HCT116 (cell line): ENCODE measurements at regions not wholly inside any gene's neighbourhood (a gene's known extent, or its start where the extent isn't known, plus 50 kb on each side); places are given as distances from the start of the nearest gene placed in this dataset.

ENCODE experiments used
- POLR2A ChIP-seq: IDR thresholded peaks from 2 replicates; pipeline ENCODE4 v1.7.0; 2011; ENCODE audit warnings: borderline replicate concordance; ENCODE audit not compliant: insufficient read depth, insufficient read length; ENCODE audit errors: extremely low read depth
- POLR2AphosphoS5 ChIP-seq: IDR thresholded peaks from 2 replicates; pipeline ENCODE4 v1.6.1; 2011; ENCODE audit warnings: mild to moderate bottlenecking, low read depth, low read length, moderate library complexity
- TF ChIP-seq, protein P1 (sequence below), 3 experiments: fragments of 200-600 bp in 1 of 3; sonication (generic) in 1 of 3; IDR thresholded peaks in 2 of 3; conservative IDR thresholded peaks in 1 of 3; 2 replicates each; pipeline ENCODE4 v1.5.1; 2012 to 2017; ENCODE audit warnings: low read depth in 2 of 3, low read length in 2 of 3, antibody characterized with exemption in 1 of 3, borderline replicate concordance in 1 of 3, control low read depth in 1 of 3, mild to moderate bottlenecking in 1 of 3, mixed read lengths in 1 of 3, mixed run types in 1 of 3, moderate library complexity in 1 of 3; ENCODE audit not compliant: insufficient read depth in 1 of 3

DNA sequence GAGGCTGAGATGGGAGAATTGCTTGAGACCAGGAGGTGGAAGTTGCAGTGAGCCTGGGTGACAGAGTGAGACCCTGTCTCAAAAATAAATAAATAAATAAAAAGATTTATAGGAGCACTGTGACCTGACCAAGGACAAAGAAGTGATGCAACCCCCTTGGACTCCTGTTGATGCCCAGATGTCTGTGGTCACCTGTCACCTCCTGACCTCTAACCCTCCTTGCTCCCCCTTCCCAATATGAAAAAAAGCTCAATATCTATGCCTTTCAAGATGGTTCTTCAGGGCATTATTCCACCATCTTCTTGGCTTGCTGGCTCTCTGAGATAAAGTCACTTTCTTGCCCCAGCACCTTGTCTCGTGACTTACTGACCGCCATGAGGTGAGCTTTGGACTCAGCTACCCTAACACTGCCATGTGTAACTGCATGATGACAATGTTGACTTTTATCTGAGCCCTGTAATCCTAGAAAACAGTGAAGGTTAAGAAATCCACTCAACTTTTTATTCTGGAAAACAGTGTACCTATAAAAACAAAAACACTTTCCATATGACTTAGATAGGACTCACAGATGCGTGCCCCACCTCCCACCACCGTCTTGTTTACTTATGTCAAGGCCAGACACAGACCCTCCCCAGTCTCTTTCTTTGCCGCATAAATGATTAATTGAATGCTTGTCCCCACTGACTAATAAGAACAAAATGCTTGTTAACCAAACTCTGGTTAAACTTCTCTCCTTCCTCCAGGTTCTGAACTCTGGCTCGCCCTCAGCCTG is 360.5 kb downstream of the BUD13 start:
- TF ChIP-seq, protein P1, sequence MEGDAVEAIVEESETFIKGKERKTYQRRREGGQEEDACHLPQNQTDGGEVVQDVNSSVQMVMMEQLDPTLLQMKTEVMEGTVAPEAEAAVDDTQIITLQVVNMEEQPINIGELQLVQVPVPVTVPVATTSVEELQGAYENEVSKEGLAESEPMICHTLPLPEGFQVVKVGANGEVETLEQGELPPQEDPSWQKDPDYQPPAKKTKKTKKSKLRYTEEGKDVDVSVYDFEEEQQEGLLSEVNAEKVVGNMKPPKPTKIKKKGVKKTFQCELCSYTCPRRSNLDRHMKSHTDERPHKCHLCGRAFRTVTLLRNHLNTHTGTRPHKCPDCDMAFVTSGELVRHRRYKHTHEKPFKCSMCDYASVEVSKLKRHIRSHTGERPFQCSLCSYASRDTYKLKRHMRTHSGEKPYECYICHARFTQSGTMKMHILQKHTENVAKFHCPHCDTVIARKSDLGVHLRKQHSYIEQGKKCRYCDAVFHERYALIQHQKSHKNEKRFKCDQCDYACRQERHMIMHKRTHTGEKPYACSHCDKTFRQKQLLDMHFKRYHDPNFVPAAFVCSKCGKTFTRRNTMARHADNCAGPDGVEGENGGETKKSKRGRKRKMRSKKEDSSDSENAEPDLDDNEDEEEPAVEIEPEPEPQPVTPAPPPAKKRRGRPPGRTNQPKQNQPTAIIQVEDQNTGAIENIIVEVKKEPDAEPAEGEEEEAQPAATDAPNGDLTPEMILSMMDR (IDR thresholded peaks at IDR 0.05 in 2 of 3, conservative IDR thresholded peaks at IDR 0.05 in 1 of 3; ENCODE audit: borderline replicate concordance in 1 of 3, insufficient read depth in 1 of 3, low read depth in 2 of 3, low read length in 2 of 3) = no peak
- TF ChIP-seq POLR2AphosphoS5 (no peak), POLR2A (no peak)
